H1 (cell line): ENCODE measurements at regions not wholly inside any gene's neighbourhood (a gene's known extent, or its start where the extent isn't known, plus 50 kb on each side); places are given as distances from the start of the nearest gene placed in this dataset.
A peak's percentile ranks its signal among the peaks of the same experiment; 100 is the strongest.

ENCODE experiments used
- CTCF ChIA-PET: fragments of 300-600 bp; sonication (Branson Sonifier 250); formaldehyde crosslinking; loops from one replicate; lab custom pipeline; 2021; ENCODE audit not compliant: partially characterized antibody; lab: Charles Lee
- POLR2A ChIA-PET: fragments of 300-600 bp; sonication (Branson Sonifier 250); formaldehyde crosslinking; loops from one replicate; lab custom pipeline; 2021; ENCODE audit warnings: inconsistent platforms; ENCODE audit not compliant: partially characterized antibody; lab: Charles Lee
- DNase-seq, 2 experiments: peaks; one replicate each; pipeline versions ENCODE4 v3.0.0 to v3.0.0-alpha.2; 2010 to 2022; ENCODE audit warnings: low spot score in 2 of 2, low read depth in 1 of 2, mixed read lengths in 1 of 2
- FAIRE-seq: peaks from 2 replicates; lab custom pipeline; 2011; peaks lifted over from hg19 to GRCh38; lab: Jason Lieb, UNC
- H2AFZ ChIP-seq: 2 replicates; pipeline ENCODE4 v1.8.1; 2012; ENCODE audit warnings: low read length, inconsistent platforms
- H2AK5ac ChIP-seq: 2 replicates; pipeline ENCODE4 v1.6.1; 2013; ENCODE audit warnings: low read depth, low read length
- H2BK120ac ChIP-seq: replicated peaks from 2 replicates; pipeline ENCODE3; 2013; ENCODE audit warnings: low read depth, low read length, inconsistent platforms
- H2BK12ac ChIP-seq: 2 replicates; pipeline ENCODE4 v1.6.1; 2013; ENCODE audit warnings: low read depth, low read length
- H2BK15ac ChIP-seq: 2 replicates; pipeline ENCODE4 v1.6.1; 2013; ENCODE audit warnings: low read length
- H2BK20ac ChIP-seq: 2 replicates; pipeline ENCODE4 v1.6.1; 2013; ENCODE audit warnings: low read length
- H2BK5ac ChIP-seq: 2 replicates; pipeline ENCODE4 v1.6.1; 2013; ENCODE audit warnings: low read depth, low read length
- H3K14ac ChIP-seq: 2 replicates; pipeline ENCODE4 v1.6.1; 2013; ENCODE audit warnings: inconsistent platforms; ENCODE audit not compliant: insufficient read length
- H3K18ac ChIP-seq: 2 replicates; pipeline ENCODE4 v1.6.1; 2013; ENCODE audit warnings: low read length; ENCODE audit errors: extremely low read depth
- H3K23ac ChIP-seq: 2 replicates; pipeline ENCODE4 v1.6.1; 2013; ENCODE audit warnings: inconsistent platforms; ENCODE audit not compliant: insufficient read length
- H3K23me2 ChIP-seq: 2 replicates; pipeline ENCODE4 v1.6.1; 2013; ENCODE audit warnings: low read depth, low read length
- H3K27ac ChIP-seq: 2 replicates; pipeline ENCODE4 v1.6.1; 2011; ENCODE audit warnings: low read depth, low read length, inconsistent platforms
- H3K27me3 ChIP-seq, 4 experiments: replicated peaks in 1 of 4; 1 replicate in 1 of 4; 2 replicates in 3 of 4; pipeline versions ENCODE4 v1.6.1 to v1.8.1; 2011 to 2013; ENCODE audit warnings: low read length in 3 of 4, mild to moderate bottlenecking in 3 of 4, inconsistent platforms in 2 of 4, mixed read lengths in 2 of 4, moderate library complexity in 1 of 4; ENCODE audit not compliant: control insufficient read depth in 3 of 4, insufficient read depth in 3 of 4; ENCODE audit errors: extremely low read depth in 1 of 4
- H3K36me3 ChIP-seq, 4 experiments: 2 replicates each; pipeline versions ENCODE4 v1.6.1 to v1.8.1; 2011 to 2013; ENCODE audit warnings: mild to moderate bottlenecking in 4 of 4, low read length in 3 of 4, moderate library complexity in 2 of 4, control low read depth in 1 of 4, inconsistent platforms in 1 of 4; ENCODE audit not compliant: insufficient read depth in 4 of 4, control insufficient read depth in 2 of 4
- H3K4ac ChIP-seq: replicated peaks from 2 replicates; pipeline ENCODE3; 2013; ENCODE audit warnings: low read length, low read depth, mixed read lengths, inconsistent platforms; ENCODE audit not compliant: insufficient read length
- H3K4me1 ChIP-seq, 4 experiments: replicated peaks in 1 of 4; 1 replicate in 1 of 4; 2 replicates in 3 of 4; pipeline versions ENCODE4 v1.6.1 to v1.8.1; 2011 to 2013; ENCODE audit warnings: low read length in 3 of 4, inconsistent platforms in 2 of 4, mixed read lengths in 1 of 4; ENCODE audit not compliant: insufficient read depth in 4 of 4, control insufficient read depth in 3 of 4
- H3K4me2 ChIP-seq, 2 experiments: 2 replicates each; pipeline versions ENCODE4 v1.6.1 to v1.8.1; 2011 to 2013; ENCODE audit warnings: low read depth in 2 of 2, low read length in 2 of 2, control low read depth in 1 of 2, inconsistent platforms in 1 of 2, mild to moderate bottlenecking in 1 of 2; ENCODE audit not compliant: insufficient read depth in 1 of 2
- H3K4me3 ChIP-seq, 4 experiments: fragments of 200-600, 300-600 bp in 1 of 4; sonication (generic), shearing (Covaris generic), sonication (Bioruptor Twin) in 1 of 4; 2 replicates each; pipeline versions ENCODE4 v1.5.1 to v1.8.1; 2011 to 2016; ENCODE audit warnings: low read length in 4 of 4, low read depth in 3 of 4, control low read depth in 2 of 4, inconsistent platforms in 2 of 4, mild to moderate bottlenecking in 2 of 4, mixed read lengths in 1 of 4, moderate library complexity in 1 of 4; ENCODE audit not compliant: insufficient read depth in 2 of 4; ENCODE audit errors: extremely low read depth in 1 of 4
- H3K56ac ChIP-seq: replicated peaks from 2 replicates; pipeline ENCODE3; 2013; ENCODE audit warnings: low read depth, mild to moderate bottlenecking, mixed read lengths, low read length, inconsistent platforms; ENCODE audit not compliant: insufficient read length
- H3K79me1 ChIP-seq: 2 replicates; pipeline ENCODE4 v1.6.1; 2013; ENCODE audit warnings: low read depth, low read length, control low read depth
- H3K79me2 ChIP-seq, 2 experiments: 2 replicates each; pipeline versions ENCODE4 v1.6.1 to v1.8.1; 2012 to 2013; ENCODE audit warnings: low read length in 2 of 2, mild to moderate bottlenecking in 2 of 2, inconsistent platforms in 1 of 2; ENCODE audit not compliant: insufficient read depth in 2 of 2, control insufficient read depth in 1 of 2
- H3K9ac ChIP-seq, 4 experiments: replicated peaks in 1 of 4; 1 replicate in 1 of 4; 2 replicates in 3 of 4; pipeline versions ENCODE4 v1.6.1 to v1.8.1; 2011 to 2013; ENCODE audit warnings: low read depth in 3 of 4, low read length in 3 of 4, control low read depth in 2 of 4, mild to moderate bottlenecking in 2 of 4, moderate library complexity in 2 of 4, inconsistent platforms in 1 of 4; ENCODE audit errors: extremely low read depth in 1 of 4
- H3K9me3 ChIP-seq, 2 experiments: 2 replicates each; pipeline versions ENCODE4 v1.6.1 to v1.8.1; 2012 to 2013; ENCODE audit warnings: mild to moderate bottlenecking in 2 of 2, moderate library complexity in 2 of 2, control low read depth in 1 of 2, inconsistent platforms in 1 of 2, low read depth in 1 of 2, low read length in 1 of 2, mixed read lengths in 1 of 2; ENCODE audit not compliant: insufficient read depth in 2 of 2
- H4K20me1 ChIP-seq, 2 experiments: replicated peaks in 1 of 2; 2 replicates each; pipeline versions ENCODE3 to v1.8.1; 2011 to 2013; ENCODE audit warnings: inconsistent platforms in 2 of 2, low read length in 2 of 2, mild to moderate bottlenecking in 1 of 2; ENCODE audit not compliant: insufficient read depth in 2 of 2, control insufficient read depth in 1 of 2
- H4K5ac ChIP-seq: 2 replicates; pipeline ENCODE4 v1.6.1; 2013; ENCODE audit warnings: low read length, low read depth, mixed read lengths, inconsistent platforms; ENCODE audit not compliant: insufficient read length
- H4K8ac ChIP-seq: 2 replicates; pipeline ENCODE4 v1.8.0; 2013; ENCODE audit warnings: mild to moderate bottlenecking, moderate library complexity, low read length, inconsistent platforms; ENCODE audit not compliant: insufficient read depth; ENCODE audit errors: extremely low read depth
- H4K91ac ChIP-seq: replicated peaks from 2 replicates; pipeline ENCODE3; 2013; ENCODE audit warnings: low read length, mixed read lengths, inconsistent platforms; ENCODE audit not compliant: insufficient read length
- BCL11A ChIP-seq, 2 experiments: IDR thresholded peaks; one replicate each; pipeline ENCODE4 v1.6.1; 2011; ENCODE audit warnings: low read depth in 2 of 2, low read length in 2 of 2, mild to moderate bottlenecking in 2 of 2
- CBX8 ChIP-seq: fragments of 300-800, 300-1000 bp; sonication (generic); IDR thresholded peaks from 2 replicates; pipeline ENCODE4 v1.7.1; 2016; ENCODE audit warnings: low read depth, low read length, borderline replicate concordance
- CEBPB ChIP-seq: IDR thresholded peaks from 2 replicates; pipeline ENCODE4 v1.6.1; 2012; ENCODE audit warnings: low read depth, low read length
- CTCF ChIP-seq, 3 experiments: IDR thresholded peaks; 1 replicate in 2 of 3; 2 replicates in 1 of 3; pipeline versions ENCODE4 v1.5.1 to v1.6.1; 2011; ENCODE audit warnings: low read length in 3 of 3, mild to moderate bottlenecking in 3 of 3, inconsistent platforms in 2 of 3, low read depth in 1 of 3, moderate library complexity in 1 of 3; ENCODE audit not compliant: insufficient read depth in 1 of 3; ENCODE audit errors: control extremely low read depth in 1 of 3
- EGR1 ChIP-seq: IDR thresholded peaks from 2 replicates; pipeline ENCODE4 v1.6.1; 2011; ENCODE audit warnings: low read depth, low read length, borderline replicate concordance
- EZH2 ChIP-seq: fragments of 200-600 bp; sonication (generic); IDR thresholded peaks from 2 replicates; pipeline ENCODE4 v1.7.1; 2012; ENCODE audit warnings: low read depth, mild to moderate bottlenecking, moderate library complexity, low read length, inconsistent platforms; ENCODE audit not compliant: severe bottlenecking
- KDM5A ChIP-seq: fragments of 200-600 bp; IDR thresholded peaks from 2 replicates; pipeline ENCODE4 v1.7.1; 2012; ENCODE audit warnings: mild to moderate bottlenecking, low read length, inconsistent platforms, mixed read lengths
- MAX ChIP-seq: IDR thresholded peaks from 2 replicates; pipeline ENCODE4 v1.6.1; 2012; ENCODE audit warnings: inconsistent platforms
- RAD21 ChIP-seq, 2 experiments: IDR thresholded peaks in 1 of 2; conservative IDR thresholded peaks in 1 of 2; 2 replicates each; pipeline ENCODE4 v1.6.1; 2011; ENCODE audit warnings: low read depth in 2 of 2, low read length in 2 of 2, improper control_type of control experiment in 1 of 2, inconsistent platforms in 1 of 2, mild to moderate bottlenecking in 1 of 2, moderate library complexity in 1 of 2
- SRF ChIP-seq: IDR thresholded peaks from 2 replicates; pipeline ENCODE4 v1.6.1; 2011; ENCODE audit warnings: mild to moderate bottlenecking, low read depth, low read length, moderate library complexity
- WGBS, 2 experiments: shearing (Covaris generic) in 1 of 2; methylation state at CpG; one replicate each; pipeline versions ENCODE4 v1.1.6 to v1.1.7; 2013 to 2015; ENCODE audit warnings: low lambda C conversion rate in 2 of 2, mixed read lengths in 2 of 2, inconsistent platforms in 1 of 2, low coverage in 1 of 2, missing lambda C conversion rate in 1 of 2; ENCODE audit not compliant: insufficient replicate concordance in 2 of 2, insufficient coverage in 1 of 2, insufficient read length in 1 of 2; ENCODE audit errors: extremely low coverage in 1 of 2, missing lambda C conversion rate in 1 of 2; 5-methylcytosine and 5-hydroxymethylcytosine counted together

GRCh38 chr3:176904506-176904905, 292.8 kb downstream of the TBL1XR1 start (continued):
- no peak for TF ChIP-seq EGR1
- TF ChIP-seq, all 59 proteins: peak for 0

- no peak overlapping the region for H3K4ac ChIP-seq
- no peak overlapping the region for H3K18ac ChIP-seq
- H3K4me1 ChIP-seq, result peaks cover 0 to 4% (median under 1%) of the 10 kb centered on the region in 4 experiments; a peak in 1 of 7 replicates
- no peaks in the 10 kb centered on the region for H3K36me3 ChIP-seq
- no peak overlapping the region for H3K14ac ChIP-seq
- no peaks in the 10 kb centered on the region for H3K79me1 ChIP-seq
- no peak overlapping the region for H3K4me3 ChIP-seq
- H4K8ac ChIP-seq, result no peak overlapping the region
- peak overlapping the region; percentile 55 for H2BK120ac ChIP-seq
- H2AFZ ChIP-seq, result no peak overlapping the region
- no peak overlapping the region for H3K23ac ChIP-seq
- no peak overlapping the region for H2BK20ac ChIP-seq
- H3K27me3 ChIP-seq, result no peaks in the 10 kb centered on the region
- no peak overlapping the region for H2BK5ac ChIP-seq
- no peak overlapping the region for H4K91ac ChIP-seq
- WGBS, 2 experiments, result 89% methylated on average over 3 of the region's 3 CpGs; no CpG with 5 or more reads in 1 of the 2 experiments
- DNase-seq (no peak), FAIRE-seq (no peak)
- no peak overlapping the region for H3K9ac ChIP-seq
- ChIA-PET CTCF (interaction anchor here (0.9 to 1.9 kb wide), 2 partner anchors 24 to 42 kb away, joined by 3 to 7 read pairs; no protein-coding TSS in a partner anchor), POLR2A (no interaction called here)
- H3K23me2 ChIP-seq, result no peaks in the 10 kb centered on the region
- H3K4me2 ChIP-seq, result no peak overlapping the region
- H3K27ac ChIP-seq, result no peak overlapping the region
- no peak overlapping the region for H4K5ac ChIP-seq
- no peak overlapping the region for H2BK15ac ChIP-seq
- no peak overlapping the region for H2BK12ac ChIP-seq
- no peaks in the 10 kb centered on the region for H3K9me3 ChIP-seq
- no peak overlapping the region for H3K56ac ChIP-seq
- H4K20me1 ChIP-seq, result no peaks in the 10 kb centered on the region
- H2AK5ac ChIP-seq, result no peak overlapping the region
- no peaks in the 10 kb centered on the region for H3K79me2 ChIP-seq
- TF ChIP-seq MAX (no peak), RAD21 (IDR thresholded peaks at IDR 0.05 in 1 of 2, conservative IDR thresholded peaks at IDR 0.05 in 1 of 2; ENCODE audit: low read depth in 2 of 2, low read length in 2 of 2) (no peak), EZH2 (no peak), CEBPB (no peak), CBX8 (no peak), SRF (no peak), KDM5A (no peak), CTCF (IDR thresholded peaks at IDR 0.05; ENCODE audit: control extremely low read depth in 1 of 3, insufficient read depth in 1 of 3, low read depth in 1 of 3, low read length in 3 of 3) (no peak), BCL11A (IDR thresholded peaks at IDR 0.05; ENCODE audit: low read depth in 2 of 2, low read length in 2 of 2) (no peak)
Observed at GRCh38 chr3:176896640-176897039, 300.6 kb downstream of the TBL1XR1 start.
